C4-2B (cell line): ENCODE measurements at regions not wholly inside any gene's neighbourhood (a gene's known extent, or its start where the extent isn't known, plus 50 kb on each side); places are given as distances from the start of the nearest gene placed in this dataset.

Experiments
- H3K27ac ChIP-seq: fragments of 450-650 bp; 2 replicates; pipeline ENCODE4 v1.5.1; 2017
- CTCF ChIP-seq: fragments of 450-650 bp; conservative IDR thresholded peaks from 2 replicates; pipeline ENCODE4 v1.5.1; 2017; ENCODE audit warnings: mild to moderate bottlenecking
- ZFX ChIP-seq: fragments of 450-650 bp; IDR thresholded peaks from 2 replicates; pipeline ENCODE4 v1.6.1; 2017

DNA sequence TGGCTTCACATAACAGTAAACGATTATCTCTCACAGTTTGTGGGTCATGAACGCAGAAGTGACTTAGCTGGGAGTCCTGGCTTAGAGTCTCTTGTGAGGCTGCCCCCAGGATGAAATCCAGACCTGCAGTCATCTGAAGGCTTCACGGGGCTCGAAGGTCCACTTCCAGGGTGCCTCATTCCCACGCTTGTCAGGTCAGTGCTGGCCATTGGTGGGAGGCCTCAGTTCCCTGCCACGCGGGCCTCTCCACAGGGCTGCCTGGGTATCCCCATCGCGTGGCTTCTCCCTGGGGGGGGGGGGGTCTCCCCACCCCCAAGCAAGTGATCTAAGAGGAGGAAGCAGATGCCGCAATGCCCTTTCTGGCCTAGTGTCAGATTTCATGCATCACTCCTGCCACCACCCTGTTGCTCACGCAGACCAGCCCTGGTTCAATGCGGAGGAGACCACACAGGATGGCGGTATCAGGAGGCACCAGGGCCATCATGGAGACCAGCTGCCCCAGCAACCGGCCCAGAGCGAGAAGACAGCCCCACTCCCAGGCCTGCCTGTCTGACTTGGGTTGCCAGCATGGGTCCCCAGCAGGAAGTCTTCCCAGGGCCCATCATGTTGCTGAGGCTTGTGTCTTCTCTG, 77.3 kb upstream of the CDH5 start:
- H3K27ac ChIP-seq: no peak overlapping the region
- TF ChIP-seq ZFX (no peak), CTCF (no peak)

- no peak for TF ChIP-seq CTCF
- TF ChIP-seq ZFX: no peak
- H3K27ac ChIP-seq: no peak overlapping the region
Measured at GRCh38 chr16:66287926-66288325, 78.6 kb upstream of the CDH5 start.

DNA sequence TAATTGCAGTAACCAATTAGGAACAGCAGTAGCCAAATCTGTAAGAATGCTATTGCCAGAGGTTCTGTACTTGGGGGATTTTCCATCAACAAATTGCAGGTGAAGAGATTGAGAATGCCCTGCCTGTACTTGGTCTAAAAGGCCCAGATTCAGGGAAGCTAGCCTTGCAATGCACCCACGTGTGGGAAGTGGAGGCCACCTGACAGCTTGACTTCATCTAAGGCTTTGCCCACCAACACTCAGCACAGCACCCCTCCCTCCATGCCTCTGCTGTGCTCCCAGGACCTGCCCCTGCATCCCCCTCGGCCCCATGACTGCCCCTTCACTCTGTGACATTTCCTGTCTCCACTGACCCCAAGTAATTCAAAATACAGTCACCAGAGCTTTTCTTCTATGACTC, 79.1 kb upstream of the CDH5 start:
- TF ChIP-seq ZFX (no peak), CTCF (no peak)

DNA sequence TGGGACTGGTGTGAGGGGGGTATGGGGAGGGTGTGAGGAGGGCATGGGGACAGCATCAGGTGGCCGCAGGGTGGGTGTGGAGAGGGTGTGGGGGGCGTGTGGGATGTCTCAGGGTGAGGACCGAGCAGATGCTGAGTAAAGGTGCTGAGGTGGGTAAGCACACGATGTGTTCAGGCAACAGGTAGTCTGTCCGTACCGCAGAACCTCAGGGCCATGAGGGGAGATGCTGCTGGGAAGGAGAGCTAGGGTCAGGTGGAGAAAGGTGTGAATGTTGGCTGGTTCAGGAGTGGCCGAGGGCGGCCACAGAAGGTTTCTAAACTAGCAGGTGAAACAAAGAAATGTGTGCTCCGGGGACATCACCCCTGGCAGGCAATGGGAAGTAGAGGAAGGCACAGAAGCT, 80.0 kb upstream of the CDH5 start:
- TF ChIP-seq CTCF (no peak), ZFX (no peak)
- H3K27ac ChIP-seq: no peak overlapping the region

More for the DNA sequence above, 79.1 kb upstream of the CDH5 start:
- H3K27ac ChIP-seq: no peak overlapping the region

GRCh38 chr16:66278604-66279262, 87.8 kb upstream of the CDH5 start:
- TF ChIP-seq CTCF (peak; percentile 36), ZFX (no peak)
- H3K27ac ChIP-seq: no peak overlapping the region

GRCh38 chr16:66278111-66278531, 88.4 kb upstream of the CDH5 start:
- TF ChIP-seq ZFX (no peak), CTCF (no peak)
- H3K27ac ChIP-seq: no peak overlapping the region

- TF ChIP-seq CTCF (no peak), ZFX (no peak)
- H3K27ac ChIP-seq: no peak overlapping the region
Measured at GRCh38 chr16:66277311-66278070, 89.0 kb upstream of the CDH5 start.
